ENCODE measurements at regions not wholly inside any gene's neighbourhood (a gene's known extent, or its start where the extent isn't known, plus 50 kb on each side); places are given as distances from the start of the nearest gene placed in this dataset.

DNA sequence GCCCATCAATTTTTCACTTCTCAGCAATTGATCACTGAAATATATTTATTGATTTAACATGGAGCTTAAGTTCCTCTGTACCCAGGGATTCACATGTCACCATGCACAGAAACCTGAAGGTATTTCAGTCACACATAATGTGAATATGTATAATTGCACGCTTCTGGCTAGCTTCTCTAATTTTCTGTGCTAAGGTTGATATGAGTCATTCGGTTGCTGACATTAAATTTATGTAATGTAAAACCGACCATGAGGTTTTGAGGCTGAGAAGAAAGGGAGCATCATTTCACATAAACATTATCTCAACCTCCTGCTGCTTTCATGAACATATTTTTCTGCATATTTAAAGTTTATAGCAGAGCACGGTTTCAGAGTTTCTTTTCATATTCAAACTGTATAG, 381.0 kb upstream of the TPK1 start:
- Histone ChIP-seq H2AFZ (ENCODE audit: low read depth, low read length) (no peak overlapping the region), H3K4me1 (ENCODE audit: insufficient read depth, low read length) (no peaks in the 10 kb centered on the region), H3K27me3 (ENCODE audit: insufficient read depth, low read length) (no peaks in the 10 kb centered on the region), H3K4me3 (ENCODE audit: low read length) (no peak overlapping the region), H3K36me3 (ENCODE audit: insufficient read depth, low read length) (no peaks in the 10 kb centered on the region), H3K9me3 (ENCODE audit: low read length) (no peaks in the 10 kb centered on the region)

DNA sequence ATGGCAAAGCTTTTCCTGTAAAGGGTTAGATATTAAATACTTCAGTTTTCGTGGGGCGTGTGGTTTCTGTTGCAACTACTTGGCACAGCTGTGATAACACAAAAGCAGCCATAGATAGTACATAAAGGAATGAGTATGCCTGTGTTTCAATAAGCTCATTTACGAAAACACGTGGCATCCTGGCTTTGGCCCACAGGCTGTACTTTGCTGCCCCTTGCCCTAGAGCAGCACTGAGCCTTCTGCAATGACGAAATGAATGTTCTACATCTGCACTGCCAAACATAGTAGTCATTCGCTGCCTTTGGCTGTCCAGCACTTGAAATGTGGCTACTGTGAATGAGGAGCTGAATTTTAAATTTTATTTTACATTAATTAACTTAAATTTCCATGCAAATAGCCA, 376.2 kb upstream of the TPK1 start:
- H2AFZ ChIP-seq (ENCODE audit: low read depth, low read length), result no peak overlapping the region
- no peaks in the 10 kb centered on the region for H3K36me3 ChIP-seq (ENCODE audit: insufficient read depth, low read length)
- no peaks in the 10 kb centered on the region for H3K9me3 ChIP-seq (ENCODE audit: low read length)
- no peaks in the 10 kb centered on the region for H3K27me3 ChIP-seq (ENCODE audit: insufficient read depth, low read length)
- H3K4me1 ChIP-seq (ENCODE audit: insufficient read depth, low read length), result no peaks in the 10 kb centered on the region
- H3K4me3 ChIP-seq (ENCODE audit: low read length), result no peak overlapping the region

- Histone ChIP-seq H3K36me3 (ENCODE audit: insufficient read depth, low read length) (no peaks in the 10 kb centered on the region), H3K4me3 (ENCODE audit: low read length) (no peak overlapping the region), H3K9me3 (ENCODE audit: low read length) (no peaks in the 10 kb centered on the region)
These were observed 375.4 kb upstream of the TPK1 start for GRCh38 chr7:145211211-145211610.

GRCh38 chr7:145193951-145194350, 358.1 kb upstream of the TPK1 start:
- Histone ChIP-seq H3K4me3 (ENCODE audit: low read length) (no peak overlapping the region), H3K27me3 (ENCODE audit: insufficient read depth, low read length) (no peaks in the 10 kb centered on the region), H3K36me3 (ENCODE audit: insufficient read depth, low read length) (no peaks in the 10 kb centered on the region), H3K9me3 (ENCODE audit: low read length) (no peaks in the 10 kb centered on the region), H2AFZ (ENCODE audit: low read depth, low read length) (no peak overlapping the region), H3K4me1 (ENCODE audit: insufficient read depth, low read length) (no peaks in the 10 kb centered on the region)

More at GRCh38 chr7:145211211-145211610, 375.4 kb upstream of the TPK1 start:
- Histone ChIP-seq H3K4me1 (ENCODE audit: insufficient read depth, low read length) (no peaks in the 10 kb centered on the region), H2AFZ (ENCODE audit: low read depth, low read length) (no peak overlapping the region), H3K27me3 (ENCODE audit: insufficient read depth, low read length) (no peaks in the 10 kb centered on the region)

- H3K9me3 ChIP-seq (ENCODE audit: low read length), result no peaks in the 10 kb centered on the region
- no peaks in the 10 kb centered on the region for H3K27me3 ChIP-seq (ENCODE audit: insufficient read depth, low read length)
- no peak overlapping the region for H3K4me3 ChIP-seq (ENCODE audit: low read length)
These were observed 349.1 kb upstream of the TPK1 start for GRCh38 chr7:145184956-145185355.

GRCh38 chr7:145183069-145183468, 347.2 kb upstream of the TPK1 start:
- no peaks in the 10 kb centered on the region for H3K27me3 ChIP-seq (ENCODE audit: insufficient read depth, low read length)
- no peaks in the 10 kb centered on the region for H3K36me3 ChIP-seq (ENCODE audit: insufficient read depth, low read length)
- H3K9me3 ChIP-seq (ENCODE audit: low read length), result no peaks in the 10 kb centered on the region
- H3K4me3 ChIP-seq (ENCODE audit: low read length), result no peak overlapping the region
- no peaks in the 10 kb centered on the region for H3K4me1 ChIP-seq (ENCODE audit: insufficient read depth, low read length)
- H2AFZ ChIP-seq (ENCODE audit: low read depth, low read length), result no peak overlapping the region

More at GRCh38 chr7:145184956-145185355, 349.1 kb upstream of the TPK1 start:
- Histone ChIP-seq H3K36me3 (ENCODE audit: insufficient read depth, low read length) (no peaks in the 10 kb centered on the region), H3K4me1 (ENCODE audit: insufficient read depth, low read length) (no peaks in the 10 kb centered on the region), H2AFZ (ENCODE audit: low read depth, low read length) (no peak overlapping the region)

GRCh38 chr7:145175366-145175765, 339.5 kb upstream of the TPK1 start:
- Histone ChIP-seq H2AFZ (ENCODE audit: low read depth, low read length) (no peak overlapping the region), H3K36me3 (ENCODE audit: insufficient read depth, low read length) (no peaks in the 10 kb centered on the region), H3K27me3 (ENCODE audit: insufficient read depth, low read length) (no peaks in the 10 kb centered on the region), H3K9me3 (ENCODE audit: low read length) (no peaks in the 10 kb centered on the region), H3K4me3 (ENCODE audit: low read length) (no peak overlapping the region), H3K4me1 (ENCODE audit: insufficient read depth, low read length) (no peaks in the 10 kb centered on the region)

GRCh38 chr7:145169908-145170307, 334.1 kb upstream of the TPK1 start:
- Histone ChIP-seq H3K9me3 (ENCODE audit: low read length) (no peaks in the 10 kb centered on the region), H3K36me3 (ENCODE audit: insufficient read depth, low read length) (no peaks in the 10 kb centered on the region), H3K4me3 (ENCODE audit: low read length) (no peak overlapping the region), H3K27me3 (ENCODE audit: insufficient read depth, low read length) (no peaks in the 10 kb centered on the region), H3K4me1 (ENCODE audit: insufficient read depth, low read length) (no peaks in the 10 kb centered on the region), H2AFZ (ENCODE audit: low read depth, low read length) (no peak overlapping the region)

- H2AFZ ChIP-seq (ENCODE audit: low read depth, low read length), result no peak overlapping the region
- H3K27me3 ChIP-seq (ENCODE audit: insufficient read depth, low read length), result no peaks in the 10 kb centered on the region
- H3K36me3 ChIP-seq (ENCODE audit: insufficient read depth, low read length), result no peaks in the 10 kb centered on the region
- H3K9me3 ChIP-seq (ENCODE audit: low read length), result no peaks in the 10 kb centered on the region
- H3K4me1 ChIP-seq (ENCODE audit: insufficient read depth, low read length), result no peaks in the 10 kb centered on the region
- H3K4me3 ChIP-seq (ENCODE audit: low read length), result no peak overlapping the region
These were observed 333.0 kb upstream of the TPK1 start for GRCh38 chr7:145168879-145169278.

- H3K27me3 ChIP-seq (ENCODE audit: insufficient read depth, low read length), result no peaks in the 10 kb centered on the region
- H3K36me3 ChIP-seq (ENCODE audit: insufficient read depth, low read length), result no peaks in the 10 kb centered on the region
- H3K9me3 ChIP-seq (ENCODE audit: low read length), result no peaks in the 10 kb centered on the region
- H3K4me3 ChIP-seq (ENCODE audit: low read length), result no peak overlapping the region
- H2AFZ ChIP-seq (ENCODE audit: low read depth, low read length), result no peak overlapping the region
- H3K4me1 ChIP-seq (ENCODE audit: insufficient read depth, low read length), result no peaks in the 10 kb centered on the region
These were observed 332.6 kb upstream of the TPK1 start for GRCh38 chr7:145168427-145168826.

- H3K4me3 ChIP-seq (ENCODE audit: low read length), result no peak overlapping the region
- no peaks in the 10 kb centered on the region for H3K9me3 ChIP-seq (ENCODE audit: low read length)
- H3K27me3 ChIP-seq (ENCODE audit: insufficient read depth, low read length), result no peaks in the 10 kb centered on the region
- H2AFZ ChIP-seq (ENCODE audit: low read depth, low read length), result no peak overlapping the region
- no peaks in the 10 kb centered on the region for H3K4me1 ChIP-seq (ENCODE audit: insufficient read depth, low read length)
- no peaks in the 10 kb centered on the region for H3K36me3 ChIP-seq (ENCODE audit: insufficient read depth, low read length)
These were observed 321.0 kb upstream of the TPK1 start for GRCh38 chr7:145156834-145157233.

- Histone ChIP-seq H2AFZ (ENCODE audit: low read depth, low read length) (no peak overlapping the region), H3K9me3 (ENCODE audit: low read length) (no peaks in the 10 kb centered on the region), H3K27me3 (ENCODE audit: insufficient read depth, low read length) (no peaks in the 10 kb centered on the region), H3K4me1 (ENCODE audit: insufficient read depth, low read length) (no peaks in the 10 kb centered on the region), H3K4me3 (ENCODE audit: low read length) (no peak overlapping the region), H3K36me3 (ENCODE audit: insufficient read depth, low read length) (no peaks in the 10 kb centered on the region)
These were observed 316.7 kb upstream of the TPK1 start for GRCh38 chr7:145152589-145152988.

GRCh38 chr7:145151676-145152075, 315.8 kb upstream of the TPK1 start:
- H3K27me3 ChIP-seq (ENCODE audit: insufficient read depth, low read length), result no peaks in the 10 kb centered on the region
- H3K36me3 ChIP-seq (ENCODE audit: insufficient read depth, low read length), result no peaks in the 10 kb centered on the region
- H2AFZ ChIP-seq (ENCODE audit: low read depth, low read length), result no peak overlapping the region
- no peak overlapping the region for H3K4me3 ChIP-seq (ENCODE audit: low read length)
- no peaks in the 10 kb centered on the region for H3K9me3 ChIP-seq (ENCODE audit: low read length)
- no peaks in the 10 kb centered on the region for H3K4me1 ChIP-seq (ENCODE audit: insufficient read depth, low read length)

DNA sequence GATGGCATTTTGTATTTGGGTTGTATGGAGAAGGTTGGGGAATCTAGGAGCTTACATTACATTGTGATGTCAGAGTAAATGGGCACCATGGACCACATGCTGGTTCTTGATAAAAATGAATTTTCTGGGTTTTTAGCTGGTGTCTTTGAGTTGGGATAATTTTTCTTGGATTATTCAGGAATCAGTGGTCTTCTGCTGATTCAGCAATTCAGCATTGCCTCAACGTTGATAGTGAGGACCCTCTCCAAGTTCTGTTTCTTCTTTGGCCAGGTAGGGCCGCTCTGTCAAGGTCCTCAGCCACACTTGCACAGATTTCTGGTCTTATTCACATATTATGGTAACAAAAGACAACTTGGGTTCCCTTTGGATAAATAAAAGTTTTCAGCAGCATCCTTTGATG, 312.0 kb upstream of the TPK1 start:
- Histone ChIP-seq H3K36me3 (ENCODE audit: insufficient read depth, low read length) (no peaks in the 10 kb centered on the region), H2AFZ (ENCODE audit: low read depth, low read length) (no peak overlapping the region), H3K9me3 (ENCODE audit: low read length) (no peaks in the 10 kb centered on the region), H3K4me3 (ENCODE audit: low read length) (no peak overlapping the region), H3K4me1 (ENCODE audit: insufficient read depth, low read length) (no peaks in the 10 kb centered on the region), H3K27me3 (ENCODE audit: insufficient read depth, low read length) (no peaks in the 10 kb centered on the region)

Data from neuron (in vitro differentiated cells).